Lower leg skin (tissue), 3 donors: ENCODE measurements at regions not wholly inside any gene's neighbourhood (a gene's known extent, or its start where the extent isn't known, plus 50 kb on each side); places are given as distances from the start of the nearest gene placed in this dataset.

Source experiments
- POLR2A ChIP-seq, 2 donors: fragments of 450-650 bp; IDR thresholded peaks; one replicate each; pipeline ENCODE4 v1.6.1; 2016 to 2017; ENCODE audit warnings: antibody characterized with exemption in 2 of 2, mild to moderate bottlenecking in 1 of 2, moderate library complexity in 1 of 2
- TF ChIP-seq, protein P1 (sequence below), 3 donors: fragments of 450-650 bp; IDR thresholded peaks; one replicate each; pipeline ENCODE4 v1.5.1; 2016; ENCODE audit warnings: antibody characterized with exemption in 3 of 3, mild to moderate bottlenecking in 3 of 3, moderate library complexity in 2 of 3

DNA sequence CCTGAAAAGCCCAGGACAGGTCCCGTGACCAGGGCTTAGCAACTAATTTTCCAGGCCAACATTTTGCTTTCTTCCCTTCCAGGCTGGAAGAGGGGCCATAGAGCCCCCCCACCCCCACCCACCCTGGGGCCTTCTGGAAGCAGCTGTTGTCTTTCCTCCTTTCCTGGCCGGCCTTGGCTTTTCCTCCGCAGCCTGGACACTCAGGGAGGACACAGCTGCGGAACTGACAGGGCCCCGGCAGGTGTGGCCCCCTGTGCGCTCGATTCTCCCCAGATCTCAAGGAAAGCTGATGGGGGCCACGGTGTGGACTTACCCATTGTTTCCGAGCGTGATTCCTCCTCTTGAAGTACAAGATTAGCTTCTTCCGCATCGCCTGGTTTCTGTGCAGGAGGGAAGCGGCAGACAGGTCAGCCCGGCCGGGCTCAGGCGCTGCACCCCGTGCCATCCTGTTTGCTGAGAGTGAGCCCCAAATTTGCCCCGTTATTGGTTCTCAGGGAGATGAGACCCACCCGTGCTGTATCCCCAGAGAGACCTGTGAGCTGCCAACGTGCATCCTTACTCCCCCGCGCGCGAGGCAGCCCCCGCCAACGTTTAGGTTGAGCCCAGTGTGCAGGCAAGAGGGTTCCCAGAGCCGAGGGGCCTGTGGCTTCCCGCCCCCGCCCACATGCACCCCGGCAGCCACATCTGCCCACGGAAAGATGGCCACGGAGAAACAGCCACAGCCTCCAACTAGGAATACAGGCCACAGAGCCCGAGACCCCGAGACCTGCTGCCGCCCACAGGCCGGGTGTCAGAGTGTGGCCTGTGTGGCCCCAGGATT is 129.6 kb downstream of the NCOR2 start:
- TF ChIP-seq, protein P1, sequence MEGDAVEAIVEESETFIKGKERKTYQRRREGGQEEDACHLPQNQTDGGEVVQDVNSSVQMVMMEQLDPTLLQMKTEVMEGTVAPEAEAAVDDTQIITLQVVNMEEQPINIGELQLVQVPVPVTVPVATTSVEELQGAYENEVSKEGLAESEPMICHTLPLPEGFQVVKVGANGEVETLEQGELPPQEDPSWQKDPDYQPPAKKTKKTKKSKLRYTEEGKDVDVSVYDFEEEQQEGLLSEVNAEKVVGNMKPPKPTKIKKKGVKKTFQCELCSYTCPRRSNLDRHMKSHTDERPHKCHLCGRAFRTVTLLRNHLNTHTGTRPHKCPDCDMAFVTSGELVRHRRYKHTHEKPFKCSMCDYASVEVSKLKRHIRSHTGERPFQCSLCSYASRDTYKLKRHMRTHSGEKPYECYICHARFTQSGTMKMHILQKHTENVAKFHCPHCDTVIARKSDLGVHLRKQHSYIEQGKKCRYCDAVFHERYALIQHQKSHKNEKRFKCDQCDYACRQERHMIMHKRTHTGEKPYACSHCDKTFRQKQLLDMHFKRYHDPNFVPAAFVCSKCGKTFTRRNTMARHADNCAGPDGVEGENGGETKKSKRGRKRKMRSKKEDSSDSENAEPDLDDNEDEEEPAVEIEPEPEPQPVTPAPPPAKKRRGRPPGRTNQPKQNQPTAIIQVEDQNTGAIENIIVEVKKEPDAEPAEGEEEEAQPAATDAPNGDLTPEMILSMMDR (IDR thresholded peaks at IDR 0.05), result no peak
- TF ChIP-seq POLR2A (IDR thresholded peaks at IDR 0.05), result no peak
